ENCODE measurements at regions not wholly inside any gene's neighbourhood (a gene's known extent, or its start where the extent isn't known, plus 50 kb on each side); places are given as distances from the start of the nearest gene placed in this dataset.
"Not testable (repeated sequence)": the region's sequence is repeated elsewhere in the genome, so short reads cannot be mapped to it uniquely, and the experiment has no call there.

GRCh38 chr14:47935332-47935731 is 259.9 kb upstream of the MDGA2 start:
- no peak for DNase-seq

- no peak for DNase-seq
These were observed 253.9 kb upstream of the MDGA2 start for GRCh38 chr14:47929334-47929733.

GRCh38 chr14:47921133-47921532 is 245.7 kb upstream of the MDGA2 start:
- DNase-seq = no peak

- DNase-seq = no peak
These were observed 244.6 kb upstream of the MDGA2 start for GRCh38 chr14:47919997-47920396.

- no peak for DNase-seq
These were observed 244.0 kb upstream of the MDGA2 start for GRCh38 chr14:47919334-47919846.

- no peak for DNase-seq
These were observed 242.0 kb upstream of the MDGA2 start for GRCh38 chr14:47917344-47917954.

- not testable (repeated sequence) for DNase-seq
These were observed 225.7 kb upstream of the MDGA2 start for GRCh38 chr14:47901141-47901540.

DNA sequence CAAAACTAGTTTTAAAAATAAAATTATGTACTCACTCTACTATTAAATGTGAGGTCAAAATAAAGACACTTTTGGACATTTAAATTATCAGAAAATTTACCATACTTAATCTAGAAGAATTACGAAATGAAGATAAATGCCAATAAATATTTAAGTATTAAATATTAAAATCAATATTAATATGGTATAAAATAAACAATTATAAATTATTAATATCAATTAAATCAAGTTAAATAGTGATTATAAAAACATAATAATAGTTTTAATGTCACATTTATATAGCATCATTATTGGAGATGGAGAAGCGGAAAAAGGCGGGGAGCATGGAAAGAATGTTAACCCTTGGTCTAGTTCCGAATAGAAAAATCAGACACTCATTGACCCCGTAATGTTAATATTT is 224.3 kb upstream of the MDGA2 start:
- no peak for DNase-seq

DNA sequence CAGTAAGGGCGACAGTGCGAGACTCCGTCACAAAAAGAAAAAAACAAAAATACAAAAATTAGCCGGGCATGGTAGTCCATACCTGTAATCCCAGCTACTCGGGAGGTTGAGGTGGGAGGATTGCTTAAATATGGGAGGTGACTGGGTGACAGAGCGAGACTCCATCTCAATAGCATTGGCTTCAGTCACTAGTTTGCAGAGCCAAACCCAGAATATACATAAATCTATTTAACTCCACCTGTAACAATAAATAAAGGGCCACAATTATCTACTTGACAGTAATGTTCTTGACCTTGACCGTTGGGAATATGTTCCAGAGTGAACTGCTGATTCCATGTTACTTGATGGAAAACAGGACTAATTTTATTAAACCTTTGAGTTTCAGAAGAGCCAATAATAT is 198.9 kb upstream of the MDGA2 start:
- no peak for DNase-seq

DNA sequence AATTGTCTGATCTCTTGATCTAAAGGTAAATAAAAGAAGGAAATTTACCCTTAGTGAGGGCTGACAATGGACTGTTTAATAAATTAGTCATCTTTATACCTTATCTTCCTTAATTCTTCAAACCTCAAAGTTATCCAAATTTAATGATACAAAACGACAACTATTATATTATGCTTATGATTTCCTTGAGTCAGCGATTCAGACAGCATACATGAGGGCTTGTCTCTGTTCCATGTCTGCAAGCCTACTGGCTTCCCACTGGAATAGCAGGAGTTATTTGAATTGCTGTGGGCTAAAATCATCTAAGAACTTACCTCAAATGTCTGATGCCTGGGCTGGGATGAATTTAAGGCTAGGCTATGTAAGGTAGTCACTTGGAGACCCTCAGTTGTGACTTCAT is 197.2 kb upstream of the MDGA2 start:
- DNase-seq = no peak

DNA sequence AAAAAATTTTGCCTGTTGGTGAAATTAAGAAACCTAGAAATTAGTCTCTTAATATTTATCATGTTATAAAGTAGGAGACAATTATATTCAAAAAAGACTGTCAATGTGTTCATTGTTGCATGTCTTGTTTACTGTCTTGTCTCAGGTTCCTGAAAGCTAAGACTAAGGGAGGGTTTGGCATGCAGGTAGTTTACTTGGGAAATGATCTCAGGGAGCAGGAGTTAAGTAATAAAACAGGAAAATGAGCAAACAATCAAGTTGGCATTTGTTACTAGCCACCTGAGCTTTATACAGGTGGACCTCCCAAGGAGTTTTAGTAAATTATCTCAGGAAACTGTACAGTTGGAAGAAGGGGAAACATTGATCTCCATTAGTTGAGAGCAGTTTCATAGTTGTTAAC is 188.0 kb upstream of the MDGA2 start:
- DNase-seq = no peak

- DNase-seq = no peak
These were observed 182.2 kb upstream of the MDGA2 start for GRCh38 chr14:47857646-47858045.

GRCh38 chr14:47852278-47852677 is 176.9 kb upstream of the MDGA2 start:
- DNase-seq = no peak

DNA sequence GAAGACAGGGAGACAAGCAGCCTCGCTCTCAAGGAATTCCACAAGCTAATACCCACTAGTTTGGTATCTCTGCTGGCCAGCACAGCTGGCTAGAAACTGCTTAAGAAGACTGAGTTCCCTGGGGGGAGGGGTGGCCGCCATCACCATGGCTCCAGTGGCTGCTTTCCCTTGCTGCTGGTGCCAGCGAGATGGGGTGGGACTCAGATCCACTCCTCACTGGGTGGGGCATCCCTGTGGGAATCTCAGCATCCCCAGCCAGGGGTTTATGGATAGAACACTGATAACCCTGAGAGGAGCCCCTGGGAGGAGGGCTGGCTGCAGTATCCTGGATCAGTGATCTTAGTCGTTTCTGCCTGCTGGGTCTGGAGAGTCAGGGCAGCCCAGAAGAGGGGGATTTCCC is 170.6 kb upstream of the MDGA2 start:
- DNase-seq = no peak

- no peak for DNase-seq
These were observed 167.8 kb upstream of the MDGA2 start for GRCh38 chr14:47843236-47843635.

DNA sequence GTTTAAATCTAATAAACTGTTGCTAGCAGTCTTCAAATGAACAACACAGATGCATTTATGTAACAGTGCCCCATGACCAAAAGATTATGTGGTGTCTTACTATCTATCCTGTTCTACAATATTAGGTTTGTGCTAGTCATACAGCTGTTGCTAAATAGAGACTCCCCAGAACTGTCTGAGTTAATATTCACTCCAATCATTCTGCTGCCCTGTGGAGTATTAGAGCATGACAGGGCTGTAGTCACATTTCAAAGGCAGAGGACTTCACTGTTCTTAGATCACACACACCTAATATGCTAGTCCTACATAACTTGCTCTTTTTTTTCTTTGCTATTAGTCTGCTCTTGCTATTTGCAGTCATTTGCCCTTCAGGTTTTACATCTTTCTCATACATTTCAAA is 157.6 kb upstream of the MDGA2 start:
- DNase-seq = no peak

GRCh38 chr14:47826809-47827208 is 151.4 kb upstream of the MDGA2 start:
- DNase-seq = no peak

DNA sequence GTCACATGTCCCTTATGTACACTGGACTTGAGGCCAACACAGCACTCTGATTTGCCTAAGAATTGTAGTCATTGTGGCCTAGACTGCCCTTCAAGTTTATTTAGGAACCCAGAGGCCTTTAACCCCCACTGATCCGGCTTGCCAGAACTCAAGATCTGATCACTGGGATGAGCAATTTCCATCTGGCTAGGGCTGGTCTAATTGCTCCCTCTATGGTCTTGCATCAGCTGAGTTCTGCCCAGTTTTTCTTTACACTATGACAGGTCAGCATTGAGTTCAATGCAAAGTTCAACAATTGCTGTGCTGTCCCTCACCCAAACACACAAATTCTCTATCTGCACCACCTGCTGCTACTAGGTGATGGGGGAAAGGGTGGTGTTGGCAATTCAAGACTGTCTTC is 146.9 kb upstream of the MDGA2 start:
- no peak for DNase-seq

GRCh38 chr14:47821135-47821534 is 145.7 kb upstream of the MDGA2 start:
- DNase-seq = no peak

DNA sequence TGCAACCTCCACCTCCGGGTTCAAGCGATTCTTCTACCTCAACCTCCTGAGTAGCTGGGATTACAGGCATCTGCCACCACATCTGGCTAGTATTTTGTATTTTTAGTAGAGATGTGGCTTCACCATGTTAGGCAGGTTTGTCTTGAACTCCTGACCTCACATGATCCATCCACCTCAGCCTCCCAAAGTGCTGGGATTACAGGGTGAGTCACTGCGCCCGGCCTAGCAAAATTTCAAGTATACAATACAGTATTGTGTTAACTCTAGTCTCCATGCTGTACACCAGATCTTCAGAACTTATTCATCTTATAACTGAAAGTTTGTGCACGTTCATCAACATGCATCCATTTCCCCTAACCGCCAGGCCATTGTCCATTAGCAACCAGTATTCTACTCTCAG is 115.1 kb upstream of the MDGA2 start:
- no peak for DNase-seq

- DNase-seq = no peak
These were observed 109.7 kb upstream of the MDGA2 start for GRCh38 chr14:47785058-47785457.

DNA sequence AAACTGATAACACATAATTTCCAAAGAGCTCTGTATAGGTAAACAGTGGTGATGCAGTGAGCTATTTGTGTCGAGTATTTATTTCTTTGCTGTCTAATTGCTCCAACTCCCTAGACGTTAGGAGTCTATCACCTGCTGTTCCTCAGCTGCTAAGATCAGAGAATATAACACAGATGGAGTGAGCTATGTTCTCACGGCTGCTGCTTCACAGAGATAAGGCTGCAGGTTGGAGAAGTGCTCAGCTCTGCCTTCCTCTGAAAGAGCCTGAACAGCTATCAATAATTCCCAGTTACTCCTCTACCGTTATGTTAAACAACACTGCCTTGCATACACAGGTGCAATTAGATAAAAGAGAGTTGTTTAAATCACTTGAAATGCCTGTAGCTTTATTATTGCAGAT is 103.2 kb upstream of the MDGA2 start:
- no peak for DNase-seq

- no peak for DNase-seq
These were observed 97.2 kb upstream of the MDGA2 start for GRCh38 chr14:47772652-47773051.

GRCh38 chr14:47763188-47763854 is 87.9 kb upstream of the MDGA2 start:
- DNase-seq = no peak

GRCh38 chr14:47746986-47747385 is 71.6 kb upstream of the MDGA2 start:
- DNase-seq = no peak
